H9 (cell line): ENCODE measurements at regions not wholly inside any gene's neighbourhood (a gene's known extent, or its start where the extent isn't known, plus 50 kb on each side); places are given as distances from the start of the nearest gene placed in this dataset.

ENCODE experiments used
- DNase-seq: peaks from one replicate; pipeline ENCODE4 v3.0.0-alpha.2; 2017
- H2AFZ ChIP-seq: one replicate; pipeline ENCODE4 v1.6.1; 2013; ENCODE audit warnings: mild to moderate bottlenecking, low read length, control low read depth, moderate library complexity
- H2AK5ac ChIP-seq: 2 replicates; pipeline ENCODE4 v1.6.1; 2013; ENCODE audit warnings: low read length, control low read depth, mixed read lengths; ENCODE audit not compliant: insufficient read length
- H2BK120ac ChIP-seq: one replicate; pipeline ENCODE4 v1.6.1; 2013; ENCODE audit warnings: low read depth, mild to moderate bottlenecking, low read length, control low read depth, inconsistent platforms; ENCODE audit not compliant: poor library complexity, severe bottlenecking
- H2BK12ac ChIP-seq: 2 replicates; pipeline ENCODE4 v1.6.1; 2013; ENCODE audit warnings: low read length, control low read depth, mixed read lengths, low read depth; ENCODE audit not compliant: insufficient read length
- H2BK15ac ChIP-seq: 2 replicates; pipeline ENCODE4 v1.6.1; 2013; ENCODE audit warnings: low read depth, low read length, control low read depth
- H2BK20ac ChIP-seq: one replicate; pipeline ENCODE4 v1.6.1; 2013; ENCODE audit warnings: low read depth, mild to moderate bottlenecking, low read length, control low read depth, inconsistent platforms; ENCODE audit not compliant: poor library complexity, severe bottlenecking
- H2BK5ac ChIP-seq: 2 replicates; pipeline ENCODE4 v1.6.1; 2013; ENCODE audit warnings: low read length, control low read depth, mixed read lengths; ENCODE audit not compliant: insufficient read length
- H3K14ac ChIP-seq: 2 replicates; pipeline ENCODE4 v1.6.1; 2013; ENCODE audit warnings: low read length, control low read depth; ENCODE audit not compliant: insufficient read depth
- H3K18ac ChIP-seq: 2 replicates; pipeline ENCODE4 v1.6.1; 2013; ENCODE audit warnings: low read depth, mild to moderate bottlenecking, mixed read lengths, low read length, control low read depth; ENCODE audit not compliant: insufficient read length
- H3K23ac ChIP-seq: 2 replicates; pipeline ENCODE4 v1.6.1; 2013; ENCODE audit warnings: low read length, control low read depth, mixed read lengths, low read depth; ENCODE audit not compliant: insufficient read length
- H3K23me2 ChIP-seq: 2 replicates; pipeline ENCODE4 v1.6.1; 2013; ENCODE audit warnings: low read depth, mild to moderate bottlenecking, mixed read lengths, low read length, control low read depth; ENCODE audit not compliant: insufficient read length, poor library complexity, severe bottlenecking
- H3K27ac ChIP-seq: 2 replicates; pipeline ENCODE4 v1.5.1; 2013; ENCODE audit warnings: low read length, control low read depth, mixed read lengths, low read depth; ENCODE audit not compliant: insufficient read length
- H3K27me3 ChIP-seq: 2 replicates; pipeline ENCODE4 v1.6.1; 2013; ENCODE audit warnings: low read length, control low read depth, inconsistent platforms; ENCODE audit not compliant: insufficient read depth
- H3K4ac ChIP-seq: 2 replicates; pipeline ENCODE4 v1.6.1; 2013; ENCODE audit warnings: low read depth, mild to moderate bottlenecking, control low read depth, inconsistent platforms, low read length, moderate library complexity
- H3K4me1 ChIP-seq: 2 replicates; pipeline ENCODE4 v1.6.1; 2013; ENCODE audit warnings: low read length, control low read depth, inconsistent platforms; ENCODE audit not compliant: insufficient read depth
- H3K4me2 ChIP-seq: 2 replicates; pipeline ENCODE4 v1.6.1; 2013; ENCODE audit warnings: low read length, control low read depth, mixed read lengths; ENCODE audit not compliant: insufficient read length, insufficient read depth
- H3K56ac ChIP-seq: 2 replicates; pipeline ENCODE4 v1.6.1; 2013; ENCODE audit warnings: low read depth, mild to moderate bottlenecking, mixed read lengths, low read length, control low read depth; ENCODE audit not compliant: insufficient read length
- H3K79me1 ChIP-seq: 2 replicates; pipeline ENCODE4 v1.6.1; 2013; ENCODE audit warnings: low read depth, mild to moderate bottlenecking, moderate library complexity, low read length, control low read depth, inconsistent platforms; ENCODE audit not compliant: insufficient read depth, poor library complexity, severe bottlenecking
- H3K79me2 ChIP-seq: 2 replicates; pipeline ENCODE4 v1.6.1; 2013; ENCODE audit warnings: low read length, control low read depth, inconsistent platforms; ENCODE audit not compliant: insufficient read depth
- H3K9ac ChIP-seq: 2 replicates; pipeline ENCODE4 v1.6.1; 2013; ENCODE audit warnings: low read length, control low read depth, mixed read lengths; ENCODE audit not compliant: insufficient read length; ENCODE audit errors: extremely low read depth
- H3K9me3 ChIP-seq: one replicate; pipeline ENCODE4 v1.6.1; 2013; ENCODE audit warnings: low read depth, low read length, inconsistent platforms; ENCODE audit not compliant: control insufficient read depth
- H3T11ph ChIP-seq: one replicate; pipeline ENCODE4 v1.6.1; 2013; ENCODE audit warnings: mild to moderate bottlenecking, low read length, control low read depth, inconsistent platforms
- H4K20me1 ChIP-seq: one replicate; pipeline ENCODE4 v1.6.1; 2013; ENCODE audit not compliant: control insufficient read depth, insufficient read length, insufficient read depth
- H4K5ac ChIP-seq: 2 replicates; pipeline ENCODE4 v1.6.1; 2013; ENCODE audit warnings: low read depth, mild to moderate bottlenecking, mixed read lengths, low read length, control low read depth; ENCODE audit not compliant: insufficient read length
- H4K8ac ChIP-seq: replicated peaks from 2 replicates; pipeline ENCODE4 v1.6.1; 2013; ENCODE audit warnings: low read length, control low read depth, mixed read lengths, low read depth; ENCODE audit not compliant: insufficient read length
- H4K91ac ChIP-seq: 2 replicates; pipeline ENCODE4 v1.6.1; 2013; ENCODE audit warnings: low read depth, mild to moderate bottlenecking, moderate library complexity, mixed read lengths, low read length, control low read depth; ENCODE audit not compliant: insufficient read length
- H3K27ac Mint-ChIP-seq, 3 experiments: 2 replicates in 2 of 3; 3 replicates in 1 of 3; pipeline ENCODE4 v1.8.0; 2020 to 2021; ENCODE audit warnings: mixed read lengths in 3 of 3, mild to moderate bottlenecking in 1 of 3, moderate library complexity in 1 of 3
- H3K27me3 Mint-ChIP-seq: 2 replicates; pipeline ENCODE4 v1.8.0; 2021; ENCODE audit warnings: low read depth, mild to moderate bottlenecking, moderate library complexity, mixed read lengths
- H3K36me3 Mint-ChIP-seq, 3 experiments: 2 replicates in 2 of 3; 3 replicates in 1 of 3; pipeline ENCODE4 v1.8.0; 2020 to 2021; ENCODE audit warnings: low read depth in 3 of 3, mixed read lengths in 3 of 3; ENCODE audit not compliant: insufficient read depth in 1 of 3
- H3K4me1 Mint-ChIP-seq, 2 experiments: 2 replicates each; pipeline ENCODE4 v1.8.0; 2020; ENCODE audit warnings: mixed read lengths in 2 of 2
- H3K4me3 Mint-ChIP-seq, 2 experiments: 2 replicates in 1 of 2; 3 replicates in 1 of 2; pipeline ENCODE4 v1.8.0; 2020 to 2021; ENCODE audit warnings: mild to moderate bottlenecking in 2 of 2, mixed read lengths in 2 of 2, moderate library complexity in 1 of 2
- H3K9me3 Mint-ChIP-seq, 2 experiments: 2 replicates in 1 of 2; 3 replicates in 1 of 2; pipeline ENCODE4 v1.8.0; 2020; ENCODE audit warnings: mild to moderate bottlenecking in 2 of 2, mixed read lengths in 2 of 2, moderate library complexity in 1 of 2
- WGBS: extraction: QIAGEN DNeasy Blood & Tissue Kit; methylation state at CpG from one replicate; pipeline ENCODE4 v1.1.7; 2013; ENCODE audit warnings: missing lambda C conversion rate, low lambda C conversion rate, mixed read lengths; ENCODE audit not compliant: insufficient read length; ENCODE audit errors: extremely low coverage; 5-methylcytosine and 5-hydroxymethylcytosine counted together
- TF ChIP-seq, protein P1 (sequence below): fragments of 200-600 bp; sonication (generic); conservative IDR thresholded peaks from 3 replicates; pipeline ENCODE4 v1.8.0; 2021; ENCODE audit warnings: antibody characterized with exemption, mild to moderate bottlenecking

DNA sequence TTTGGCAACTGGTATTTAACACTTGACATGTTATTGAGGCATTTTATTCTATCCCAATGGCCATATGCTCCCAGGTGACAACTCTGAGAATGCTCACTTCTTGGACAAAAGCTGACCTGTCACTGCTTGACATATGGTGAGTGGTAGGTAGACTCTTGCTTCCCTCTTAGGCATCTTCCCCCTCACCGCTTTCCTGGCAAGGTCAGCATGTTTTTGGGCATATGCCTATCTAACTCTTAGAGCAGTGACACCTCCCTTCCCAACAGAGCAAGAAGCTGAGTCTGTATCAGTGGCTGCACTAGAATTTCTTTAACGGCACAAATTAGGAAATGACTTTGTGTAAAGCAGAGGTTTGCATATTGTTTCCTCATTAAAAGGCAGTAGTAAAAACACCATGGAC lies 300.7 kb downstream of the OXSM start:
- Mint-ChIP-seq H3K27ac (no peak overlapping the region), H3K36me3 (peaks cover 20 to 31% (median 30%) of the 10 kb centered on the region in 3 experiments), H3K4me3 (no peak overlapping the region), H3K27me3 (no peaks in the 10 kb centered on the region), H3K4me1 (no peaks in the 10 kb centered on the region), H3K9me3 (peaks cover 55% of the 10 kb centered on the region in 2 experiments)
- H2BK120ac ChIP-seq: no peak overlapping the region
- H2BK5ac ChIP-seq: no peak overlapping the region
- no peak overlapping the region for H3K23ac ChIP-seq
- no peak overlapping the region for H3K18ac ChIP-seq
- H2AK5ac ChIP-seq: no peak overlapping the region
- no peak overlapping the region for H3K14ac ChIP-seq
- no peak for DNase-seq
- H2AFZ ChIP-seq: no peak overlapping the region
- H3K79me2 ChIP-seq: no peaks in the 10 kb centered on the region
- peaks cover 10% of the 10 kb centered on the region for H3K9me3 ChIP-seq
- H3K4me2 ChIP-seq: no peak overlapping the region
- no peak overlapping the region for H2BK12ac ChIP-seq
- H3K23me2 ChIP-seq: no peaks in the 10 kb centered on the region
- no peak overlapping the region for H3K9ac ChIP-seq
- H2BK20ac ChIP-seq: no peak overlapping the region
- H4K5ac ChIP-seq: no peak overlapping the region
- no peaks in the 10 kb centered on the region for H4K20me1 ChIP-seq
- no peaks in the 10 kb centered on the region for H3K27me3 ChIP-seq
- no peaks in the 10 kb centered on the region for H3K4me1 ChIP-seq
- TF ChIP-seq, protein P1, sequence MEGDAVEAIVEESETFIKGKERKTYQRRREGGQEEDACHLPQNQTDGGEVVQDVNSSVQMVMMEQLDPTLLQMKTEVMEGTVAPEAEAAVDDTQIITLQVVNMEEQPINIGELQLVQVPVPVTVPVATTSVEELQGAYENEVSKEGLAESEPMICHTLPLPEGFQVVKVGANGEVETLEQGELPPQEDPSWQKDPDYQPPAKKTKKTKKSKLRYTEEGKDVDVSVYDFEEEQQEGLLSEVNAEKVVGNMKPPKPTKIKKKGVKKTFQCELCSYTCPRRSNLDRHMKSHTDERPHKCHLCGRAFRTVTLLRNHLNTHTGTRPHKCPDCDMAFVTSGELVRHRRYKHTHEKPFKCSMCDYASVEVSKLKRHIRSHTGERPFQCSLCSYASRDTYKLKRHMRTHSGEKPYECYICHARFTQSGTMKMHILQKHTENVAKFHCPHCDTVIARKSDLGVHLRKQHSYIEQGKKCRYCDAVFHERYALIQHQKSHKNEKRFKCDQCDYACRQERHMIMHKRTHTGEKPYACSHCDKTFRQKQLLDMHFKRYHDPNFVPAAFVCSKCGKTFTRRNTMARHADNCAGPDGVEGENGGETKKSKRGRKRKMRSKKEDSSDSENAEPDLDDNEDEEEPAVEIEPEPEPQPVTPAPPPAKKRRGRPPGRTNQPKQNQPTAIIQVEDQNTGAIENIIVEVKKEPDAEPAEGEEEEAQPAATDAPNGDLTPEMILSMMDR: no peak
- H2BK15ac ChIP-seq: no peak overlapping the region
- H3K79me1 ChIP-seq: no peaks in the 10 kb centered on the region
- H3T11ph ChIP-seq: no peak overlapping the region
- WGBS: no CpG with 5 or more reads among the region's 2 CpGs
- H3K56ac ChIP-seq: no peak overlapping the region
- H4K8ac ChIP-seq: no peak overlapping the region
- no peak overlapping the region for H4K91ac ChIP-seq
- no peak overlapping the region for H3K27ac ChIP-seq
- no peak overlapping the region for H3K4ac ChIP-seq
